HepG2 (cell line): ENCODE measurements at regions not wholly inside any gene's neighbourhood (a gene's known extent, or its start where the extent isn't known, plus 50 kb on each side); places are given as distances from the start of the nearest gene placed in this dataset.

ENCODE experiments used
- ARHGAP35 ChIP-seq: sonication (generic); formaldehyde crosslinking; IDR thresholded peaks from 2 replicates; pipeline ENCODE4 v1.9.0; 2022; ENCODE audit warnings: mild to moderate bottlenecking, inconsistent platforms, moderate library complexity, missing genetic modification reagents, borderline replicate concordance
- ETV6 ChIP-seq: sonication (generic); formaldehyde crosslinking; conservative IDR thresholded peaks from 2 replicates; pipeline ENCODE4 v1.4.0; 2020; ENCODE audit warnings: missing genetic modification reagents
- FOSL2 ChIP-seq: sonication (generic); formaldehyde crosslinking; IDR thresholded peaks from 2 replicates; pipeline ENCODE4 v1.4.0; 2020; ENCODE audit warnings: missing genetic modification reagents
- HNRNPUL1 ChIP-seq: fragments of 200-400 bp; formaldehyde crosslinking; IDR thresholded peaks from 2 replicates; pipeline ENCODE4 v1.6.1; 2017; ENCODE audit warnings: low read depth, mild to moderate bottlenecking, low read length, moderate library complexity
- MAFK ChIP-seq, 2 experiments: IDR thresholded peaks in 1 of 2; conservative IDR thresholded peaks in 1 of 2; 2 replicates each; pipeline ENCODE4 v1.6.1; 2011; ENCODE audit warnings: improper control_type of control experiment in 2 of 2, low read length in 2 of 2
- SALL1 ChIP-seq: sonication (generic); formaldehyde crosslinking; IDR thresholded peaks from 2 replicates; pipeline ENCODE4 v1.8.0; 2022; ENCODE audit warnings: mild to moderate bottlenecking, missing genetic modification reagents
- SP2 ChIP-seq: sonication (generic); formaldehyde crosslinking; IDR thresholded peaks from 2 replicates; pipeline ENCODE4 v1.5.1; 2020; ENCODE audit warnings: mild to moderate bottlenecking, missing genetic modification reagents
- ZNF260 ChIP-seq: sonication (generic); formaldehyde crosslinking; IDR thresholded peaks from 2 replicates; pipeline ENCODE4 v1.4.0; 2020; ENCODE audit warnings: missing genetic modification reagents, low read depth, mild to moderate bottlenecking, borderline replicate concordance
- ZNF609 ChIP-seq: sonication (generic); formaldehyde crosslinking; IDR thresholded peaks from 2 replicates; pipeline ENCODE4 v1.4.0; 2020; ENCODE audit warnings: mild to moderate bottlenecking, missing genetic modification reagents, borderline replicate concordance
- ZNF747 ChIP-seq: sonication (generic); formaldehyde crosslinking; IDR thresholded peaks from 2 replicates; pipeline ENCODE4 v1.8.1; 2023; ENCODE audit warnings: missing genetic modification reagents, mild to moderate bottlenecking, borderline replicate concordance
- TF ChIP-seq, protein P1 (sequence below): sonication (generic); formaldehyde crosslinking; IDR thresholded peaks from 2 replicates; pipeline ENCODE4 v1.9.0; 2022; ENCODE audit warnings: low read depth, missing genetic modification reagents

- TF ChIP-seq, protein P1, sequence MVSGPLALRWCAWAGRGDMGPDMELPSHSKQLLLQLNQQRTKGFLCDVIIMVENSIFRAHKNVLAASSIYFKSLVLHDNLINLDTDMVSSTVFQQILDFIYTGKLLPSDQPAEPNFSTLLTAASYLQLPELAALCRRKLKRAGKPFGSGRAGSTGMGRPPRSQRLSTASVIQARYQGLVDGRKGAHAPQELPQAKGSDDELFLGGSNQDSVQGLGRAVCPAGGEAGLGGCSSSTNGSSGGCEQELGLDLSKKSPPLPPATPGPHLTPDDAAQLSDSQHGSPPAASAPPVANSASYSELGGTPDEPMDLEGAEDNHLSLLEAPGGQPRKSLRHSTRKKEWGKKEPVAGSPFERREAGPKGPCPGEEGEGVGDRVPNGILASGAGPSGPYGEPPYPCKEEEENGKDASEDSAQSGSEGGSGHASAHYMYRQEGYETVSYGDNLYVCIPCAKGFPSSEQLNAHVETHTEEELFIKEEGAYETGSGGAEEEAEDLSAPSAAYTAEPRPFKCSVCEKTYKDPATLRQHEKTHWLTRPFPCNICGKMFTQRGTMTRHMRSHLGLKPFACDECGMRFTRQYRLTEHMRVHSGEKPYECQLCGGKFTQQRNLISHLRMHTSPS (CRISPR knock-in tag) = no peak
- TF ChIP-seq ARHGAP35 (CRISPR knock-in tag) = no peak
- TF ChIP-seq HNRNPUL1 = no peak
- no peak for TF ChIP-seq ETV6 (CRISPR knock-in tag)
- TF ChIP-seq SALL1 = no peak
- no peak for TF ChIP-seq MAFK (conservative IDR thresholded peaks at IDR 0.05 in 1 of 2, IDR thresholded peaks at IDR 0.05 in 1 of 2; ENCODE audit: low read length in 2 of 2)
- TF ChIP-seq ZNF260 = no peak
- TF ChIP-seq FOSL2 (CRISPR knock-in tag) = no peak
- no peak for TF ChIP-seq ZNF747
- no peak for TF ChIP-seq SP2
- TF ChIP-seq ZNF609 = no peak
- TF ChIP-seq, all 625 proteins: peak for 0
Observed at GRCh38 chr2:187976259-187976985, 315.3 kb upstream of the GULP1 start (continued).
